ENCODE measurements at regions not wholly inside any gene's neighbourhood (a gene's known extent, or its start where the extent isn't known, plus 50 kb on each side); places are given as distances from the start of the nearest gene placed in this dataset.

DNA sequence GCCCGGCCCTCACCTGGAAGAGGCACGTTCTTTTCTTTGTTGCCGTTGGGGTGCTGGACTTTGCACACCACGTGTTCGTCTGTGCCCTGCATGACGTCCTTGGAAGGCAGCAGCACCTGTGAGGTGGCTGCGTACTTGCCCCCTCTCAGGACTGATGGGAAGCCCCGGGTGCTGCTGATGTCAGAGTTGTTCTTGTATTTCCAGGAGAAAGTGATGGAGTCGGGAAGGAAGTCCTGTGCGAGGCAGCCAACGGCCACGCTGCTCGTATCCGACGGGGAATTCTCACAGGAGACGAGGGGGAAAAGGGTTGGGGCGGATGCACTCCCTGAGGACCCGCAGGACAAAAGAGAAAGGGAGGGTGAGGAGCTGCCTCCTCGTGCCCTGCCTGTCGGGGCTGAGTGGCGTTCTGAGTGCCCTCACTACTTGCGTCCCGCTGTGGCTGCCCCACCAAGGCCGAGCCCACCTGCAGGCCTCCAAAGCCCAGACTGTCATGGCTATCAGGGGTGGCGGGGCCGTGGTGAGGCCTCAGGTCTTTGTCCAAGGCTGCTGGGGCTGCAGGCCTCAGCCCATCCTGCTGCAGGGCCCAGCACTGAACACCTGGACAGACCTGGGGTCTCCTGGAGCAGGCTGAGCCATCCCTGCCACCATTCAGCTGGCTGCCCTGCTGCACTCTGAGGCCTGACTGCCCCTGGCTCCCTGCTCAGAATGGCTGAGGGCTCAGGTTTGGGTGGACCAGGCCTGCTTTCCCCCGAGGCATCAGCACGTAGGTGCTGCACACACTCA is 329.7 kb downstream of the TMEM121 start:
- H3K4me2 ChIP-seq (ENCODE audit: low read length), result no peak overlapping the region
- H2AFZ ChIP-seq (ENCODE audit: low read length), result no peak overlapping the region
- no peaks in the 10 kb centered on the region for H3K79me2 ChIP-seq (ENCODE audit: low read length)
- no peaks in the 10 kb centered on the region for H3K27me3 ChIP-seq (ENCODE audit: low read length)
- intact Hi-C loops (cut with micrococcal nuclease), result no loop called here
- H3K4me1 ChIP-seq (ENCODE audit: insufficient read depth, low read length), result no peaks in the 10 kb centered on the region
- H3K27ac ChIP-seq (ENCODE audit: low read length), result no peak overlapping the region
- H3K9ac ChIP-seq (ENCODE audit: low read length), result no peak overlapping the region
- ATAC-seq (no peak), DNase-seq (no peak)
- no peaks in the 10 kb centered on the region for H4K20me1 ChIP-seq (ENCODE audit: low read length)
- no peaks in the 10 kb centered on the region for H3K9me3 ChIP-seq (ENCODE audit: low read length)
- H3F3A ChIP-seq (ENCODE audit: low read length, unreplicated experiment), result no peaks in the 10 kb centered on the region
- no TSS peak for BruUV-seq (replicated peaks)
- TF ChIP-seq EZH2 (IDR thresholded peaks at IDR 0.05; ENCODE audit: low read length, unreplicated experiment), result no peak
- no peak for TF ChIP-seq EZH2phosphoT487 (IDR thresholded peaks at IDR 0.05; ENCODE audit: borderline replicate concordance, low read length)
- TF ChIP-seq, protein P1, sequence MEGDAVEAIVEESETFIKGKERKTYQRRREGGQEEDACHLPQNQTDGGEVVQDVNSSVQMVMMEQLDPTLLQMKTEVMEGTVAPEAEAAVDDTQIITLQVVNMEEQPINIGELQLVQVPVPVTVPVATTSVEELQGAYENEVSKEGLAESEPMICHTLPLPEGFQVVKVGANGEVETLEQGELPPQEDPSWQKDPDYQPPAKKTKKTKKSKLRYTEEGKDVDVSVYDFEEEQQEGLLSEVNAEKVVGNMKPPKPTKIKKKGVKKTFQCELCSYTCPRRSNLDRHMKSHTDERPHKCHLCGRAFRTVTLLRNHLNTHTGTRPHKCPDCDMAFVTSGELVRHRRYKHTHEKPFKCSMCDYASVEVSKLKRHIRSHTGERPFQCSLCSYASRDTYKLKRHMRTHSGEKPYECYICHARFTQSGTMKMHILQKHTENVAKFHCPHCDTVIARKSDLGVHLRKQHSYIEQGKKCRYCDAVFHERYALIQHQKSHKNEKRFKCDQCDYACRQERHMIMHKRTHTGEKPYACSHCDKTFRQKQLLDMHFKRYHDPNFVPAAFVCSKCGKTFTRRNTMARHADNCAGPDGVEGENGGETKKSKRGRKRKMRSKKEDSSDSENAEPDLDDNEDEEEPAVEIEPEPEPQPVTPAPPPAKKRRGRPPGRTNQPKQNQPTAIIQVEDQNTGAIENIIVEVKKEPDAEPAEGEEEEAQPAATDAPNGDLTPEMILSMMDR (conservative IDR thresholded peaks at IDR 0.05; ENCODE audit: low read depth, low read length), result no peak
- no peaks in the 10 kb centered on the region for H3K36me3 ChIP-seq (ENCODE audit: low read depth, low read length)
- no peaks in the 10 kb centered on the region for H3K9me2 ChIP-seq (replicated peaks; ENCODE audit: low read length)
- CTCF ChIA-PET, result no interaction called here
- H3K4me3 ChIP-seq (ENCODE audit: low read length), result no peak overlapping the region
- POLR2A ChIA-PET (ENCODE audit: unreplicated experiment), result no interaction called here

DNA sequence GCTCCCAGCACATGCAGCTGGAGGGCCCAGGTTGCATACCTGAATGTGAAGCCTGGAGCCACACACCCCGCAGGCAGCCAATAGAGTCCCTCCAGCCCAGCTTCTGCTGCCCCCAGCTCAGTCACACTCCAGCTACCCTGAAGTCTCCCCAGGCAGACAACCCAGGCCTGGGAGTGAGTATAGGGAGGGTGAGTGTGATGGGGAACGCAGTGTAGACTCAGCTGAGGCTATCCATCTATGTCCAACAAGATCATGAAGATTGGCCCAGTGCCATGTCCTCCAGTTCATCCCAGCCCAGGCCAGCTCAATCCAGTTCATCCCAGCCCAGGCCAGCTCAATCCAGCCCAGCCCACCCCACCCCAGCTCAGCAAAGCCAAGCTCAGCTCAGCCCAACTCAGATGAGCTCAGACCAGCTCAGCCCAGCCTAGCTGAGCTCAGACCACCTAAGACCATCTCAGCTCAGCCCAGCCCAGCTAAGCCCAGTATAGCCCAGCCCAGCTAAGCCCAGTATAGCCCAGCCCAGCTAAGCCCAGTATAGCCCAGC is 330.4 kb downstream of the TMEM121 start:
- H3K9ac ChIP-seq (ENCODE audit: low read length), result no peak overlapping the region
- no peak overlapping the region for H3K4me3 ChIP-seq (ENCODE audit: low read length)
- H4K20me1 ChIP-seq (ENCODE audit: low read length), result no peaks in the 10 kb centered on the region
- BruUV-seq (replicated peaks), result no TSS peak
- no peak overlapping the region for H3K27ac ChIP-seq (ENCODE audit: low read length)
- CTCF ChIA-PET, result no interaction called here
- ATAC-seq (no peak), DNase-seq (no peak)
- H3K4me1 ChIP-seq (ENCODE audit: insufficient read depth, low read length), result no peaks in the 10 kb centered on the region
- H3F3A ChIP-seq (ENCODE audit: low read length, unreplicated experiment), result no peaks in the 10 kb centered on the region
- TF ChIP-seq, protein P1 (conservative IDR thresholded peaks at IDR 0.05; ENCODE audit: low read depth, low read length), result no peak
- TF ChIP-seq EZH2 (IDR thresholded peaks at IDR 0.05; ENCODE audit: low read length, unreplicated experiment), result no peak
- TF ChIP-seq EZH2phosphoT487 (IDR thresholded peaks at IDR 0.05; ENCODE audit: borderline replicate concordance, low read length), result no peak
- H3K79me2 ChIP-seq (ENCODE audit: low read length), result no peaks in the 10 kb centered on the region
- no peak overlapping the region for H3K4me2 ChIP-seq (ENCODE audit: low read length)
- H3K27me3 ChIP-seq (ENCODE audit: low read length), result no peaks in the 10 kb centered on the region
- H3K9me3 ChIP-seq (ENCODE audit: low read length), result no peaks in the 10 kb centered on the region
- POLR2A ChIA-PET (ENCODE audit: unreplicated experiment), result no interaction called here
- H3K9me2 ChIP-seq (replicated peaks; ENCODE audit: low read length), result no peaks in the 10 kb centered on the region
- intact Hi-C loops (cut with micrococcal nuclease), result no loop called here
- no peaks in the 10 kb centered on the region for H3K36me3 ChIP-seq (ENCODE audit: low read depth, low read length)
- H2AFZ ChIP-seq (ENCODE audit: low read length), result no peak overlapping the region

DNA sequence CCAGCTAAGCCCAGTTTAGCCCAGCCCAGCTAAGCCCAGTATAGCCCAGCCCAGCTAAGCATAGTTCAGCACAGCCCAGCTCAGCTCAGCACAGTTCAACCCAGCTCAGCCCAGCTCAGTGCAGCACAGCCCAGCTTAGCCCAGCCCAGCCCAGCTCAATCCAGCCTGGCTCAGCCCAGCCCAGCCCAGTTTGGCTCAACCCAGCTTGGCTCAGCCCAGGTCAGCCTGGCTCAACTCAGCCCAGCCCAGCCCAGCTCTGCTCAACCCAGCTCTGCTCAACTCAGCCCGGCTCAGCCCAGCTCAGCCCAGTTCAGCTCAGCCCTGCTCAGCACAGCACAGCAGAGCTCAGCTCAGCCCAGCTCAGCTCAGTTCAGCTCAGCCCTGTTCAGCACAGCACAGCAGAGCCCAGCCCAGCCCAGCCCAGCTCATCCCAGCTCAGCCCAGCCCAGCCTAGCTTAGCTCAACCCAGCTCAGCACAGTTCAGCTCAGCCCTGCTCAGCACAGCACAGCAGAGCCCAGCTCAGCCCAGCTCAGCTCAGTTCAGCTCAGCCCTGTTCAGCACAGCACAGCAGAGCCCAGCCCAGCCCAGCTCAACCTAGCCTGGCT is 330.9 kb downstream of the TMEM121 start:
- TF ChIP-seq EZH2 (IDR thresholded peaks at IDR 0.05; ENCODE audit: low read length, unreplicated experiment) (no peak), EZH2phosphoT487 (IDR thresholded peaks at IDR 0.05; ENCODE audit: borderline replicate concordance, low read length) (no peak)
- TF ChIP-seq, protein P1 (conservative IDR thresholded peaks at IDR 0.05; ENCODE audit: low read depth, low read length), result no peak
- CTCF ChIA-PET, result no interaction called here

More for the DNA sequence above, 330.9 kb downstream of the TMEM121 start:
- H3K4me3 ChIP-seq (ENCODE audit: low read length), result no peak overlapping the region
- no peak overlapping the region for H3K27ac ChIP-seq (ENCODE audit: low read length)
- DNase-seq, result no peak
- H3K79me2 ChIP-seq (ENCODE audit: low read length), result no peaks in the 10 kb centered on the region
- no peak overlapping the region for H3K9ac ChIP-seq (ENCODE audit: low read length)
- BruUV-seq (replicated peaks), result no TSS peak
- POLR2A ChIA-PET (ENCODE audit: unreplicated experiment), result no interaction called here
- H3K36me3 ChIP-seq (ENCODE audit: low read depth, low read length), result no peaks in the 10 kb centered on the region
- no peak for ATAC-seq
- no peaks in the 10 kb centered on the region for H4K20me1 ChIP-seq (ENCODE audit: low read length)
- no peaks in the 10 kb centered on the region for H3K9me3 ChIP-seq (ENCODE audit: low read length)
- no peaks in the 10 kb centered on the region for H3K4me1 ChIP-seq (ENCODE audit: insufficient read depth, low read length)
- H3K27me3 ChIP-seq (ENCODE audit: low read length), result no peaks in the 10 kb centered on the region
- intact Hi-C loops (cut with micrococcal nuclease), result no loop called here
- H2AFZ ChIP-seq (ENCODE audit: low read length), result no peak overlapping the region
- H3K4me2 ChIP-seq (ENCODE audit: low read length), result no peak overlapping the region
- H3F3A ChIP-seq (ENCODE audit: low read length, unreplicated experiment), result no peaks in the 10 kb centered on the region
- H3K9me2 ChIP-seq (replicated peaks; ENCODE audit: low read length), result no peaks in the 10 kb centered on the region
